GM12878 (cell line): ENCODE measurements at regions not wholly inside any gene's neighbourhood (a gene's known extent, or its start where the extent isn't known, plus 50 kb on each side); places are given as distances from the start of the nearest gene placed in this dataset.

Experiments used
- ATAC-seq: fragments of 200-7000 bp; cut with Tn5 transposase; 3 replicates; pipeline ENCODE4 v1.9.1; 2020; ENCODE audit warnings: mild to moderate bottlenecking, moderate library complexity
- BruUV-seq: library from RNA; stranded (reverse); fragments of 400-500 nt; replicated peaks from 2 replicates; lab custom pipeline; 2021; lab: Mats Ljungman, UMichigan
- CTCF ChIA-PET: fragments of 300-600 bp; sonication (Branson Sonifier 250); formaldehyde crosslinking; extraction: SDS; loops from one replicate; lab custom pipeline; 2021; ENCODE audit warnings: inconsistent platforms; lab: Yijun Ruan, JAX
- POLR2A ChIA-PET: fragments of 350-600 bp; formaldehyde crosslinking; extraction: SDS; loops from one replicate; lab custom pipeline; 2021; ENCODE audit warnings: inconsistent platforms; lab: Charles Lee
- RAD21 ChIA-PET: fragments of 300-600 bp; sonication (Branson Sonifier 250); formaldehyde crosslinking; loops from one replicate; lab custom pipeline; 2023; ENCODE audit warnings: antibody characterized with exemption; ENCODE audit not compliant: unreplicated experiment; lab: Charles Lee
- SMC1A ChIA-PET: fragments of 300-600 bp; sonication (Branson Sonifier 250); formaldehyde crosslinking; loops from one replicate; lab custom pipeline; 2023; ENCODE audit not compliant: unreplicated experiment, uncharacterized antibody; lab: Charles Lee
- DNase-seq: peaks from one replicate; pipeline ENCODE4 v3.0.0-alpha.2; 2011; ENCODE audit warnings: low read depth, low spot score
- FAIRE-seq: peaks from 3 replicates; lab custom pipeline; 2011; peaks lifted over from hg19 to GRCh38; lab: Jason Lieb, UNC
- H2AFZ ChIP-seq: 2 replicates; pipeline ENCODE4 v1.6.0; 2011; ENCODE audit warnings: low read depth, low read length, control low read depth; ENCODE audit not compliant: control insufficient read depth
- H3K27ac ChIP-seq: 2 replicates; pipeline ENCODE4 v1.5.1; 2011; ENCODE audit warnings: control low read depth; ENCODE audit not compliant: control insufficient read depth, insufficient read depth
- H3K27me3 ChIP-seq, 2 experiments: replicated peaks in 1 of 2; 2 replicates each; pipeline versions ENCODE4 v1.6.0 to v1.6.1; 2011; ENCODE audit warnings: low read length in 1 of 2; ENCODE audit not compliant: control insufficient read depth in 2 of 2, insufficient read depth in 2 of 2
- H3K36me3 ChIP-seq, 2 experiments: 2 replicates each; pipeline ENCODE4 v1.5.1; 2011; ENCODE audit warnings: low read length in 1 of 2; ENCODE audit not compliant: control insufficient read depth in 2 of 2, insufficient read depth in 2 of 2
- H3K4me1 ChIP-seq: 2 replicates; pipeline ENCODE4 v1.6.1; 2011; ENCODE audit warnings: mild to moderate bottlenecking, low read length, moderate library complexity, mixed read lengths; ENCODE audit not compliant: control insufficient read depth, insufficient read depth
- H3K4me2 ChIP-seq: 2 replicates; pipeline ENCODE4 v1.6.0; 2011; ENCODE audit warnings: control low read depth; ENCODE audit not compliant: control insufficient read depth, insufficient read depth
- H3K4me3 ChIP-seq: fragments of 200-600 bp; sonication (generic); 2 replicates; pipeline ENCODE4 v1.5.1; 2016
- H3K79me2 ChIP-seq: 2 replicates; pipeline ENCODE4 v1.6.0; 2011; ENCODE audit warnings: low read length; ENCODE audit not compliant: control insufficient read depth, insufficient read depth
- H3K9ac ChIP-seq: 2 replicates; pipeline ENCODE4 v1.8.0; 2011; ENCODE audit warnings: low read length, control low read depth, mixed read lengths; ENCODE audit not compliant: control insufficient read depth, insufficient read depth
- H3K9me3 ChIP-seq: replicated peaks from 3 replicates; pipeline ENCODE4 v1.5.1; 2011; ENCODE audit warnings: mild to moderate bottlenecking, low read length; ENCODE audit not compliant: control insufficient read depth, insufficient read depth
- H4K20me1 ChIP-seq: 2 replicates; pipeline ENCODE4 v1.6.0; 2011; ENCODE audit not compliant: control insufficient read depth, insufficient read depth
- CHD1 ChIP-seq: IDR thresholded peaks from 2 replicates; pipeline ENCODE4 v1.6.1; 2012; ENCODE audit warnings: low read depth, low read length, improper control_type of control experiment
- EGR1 ChIP-seq, 2 experiments: IDR thresholded peaks; 1 replicate in 1 of 2; 2 replicates in 1 of 2; pipeline ENCODE4 v1.6.1; 2011 to 2012; ENCODE audit warnings: low read depth in 2 of 2, low read length in 2 of 2, borderline replicate concordance in 1 of 2, mild to moderate bottlenecking in 1 of 2, moderate library complexity in 1 of 2
- KDM1A ChIP-seq: fragments of 200-600 bp; sonication (generic); IDR thresholded peaks from 2 replicates; pipeline ENCODE4 v1.6.1; 2016; ENCODE audit warnings: borderline replicate concordance
- MEF2A ChIP-seq: IDR thresholded peaks from 2 replicates; pipeline ENCODE4 v1.6.1; 2011; ENCODE audit warnings: low read depth, mild to moderate bottlenecking, low read length, moderate library complexity; ENCODE audit not compliant: insufficient read depth
- MEF2B ChIP-seq: fragments of 450-650 bp; IDR thresholded peaks from 2 replicates; pipeline ENCODE4 v1.6.1; 2018; ENCODE audit warnings: mild to moderate bottlenecking, moderate library complexity; ENCODE audit not compliant: partially characterized antibody, poor library complexity, severe bottlenecking
- NBN ChIP-seq: fragments of 450-650 bp; IDR thresholded peaks from 2 replicates; pipeline ENCODE4 v1.6.1; 2016
- NR2C2 ChIP-seq: IDR thresholded peaks from 2 replicates; pipeline ENCODE4 v1.6.1; 2011; ENCODE audit warnings: borderline replicate concordance, low read depth; ENCODE audit not compliant: control insufficient read depth, insufficient read length
- PAX5 ChIP-seq: IDR thresholded peaks from 2 replicates; pipeline ENCODE4 v1.6.1; 2011; ENCODE audit warnings: low read depth, low read length, borderline replicate concordance
- POLR2AphosphoS2 ChIP-seq: IDR thresholded peaks from 2 replicates; pipeline ENCODE4 v1.6.1; 2011; ENCODE audit warnings: low read depth, mild to moderate bottlenecking, low read length, improper control_type of control experiment, moderate library complexity
- SMC3 ChIP-seq: IDR thresholded peaks from 2 replicates; pipeline ENCODE4 v1.6.1; 2011; ENCODE audit warnings: low read length, improper control_type of control experiment, borderline replicate concordance
- SREBF1 ChIP-seq: IDR thresholded peaks from 2 replicates; pipeline ENCODE4 v1.6.1; 2012; ENCODE audit warnings: mild to moderate bottlenecking, low read length
- SUPT20H ChIP-seq: IDR thresholded peaks from 2 replicates; pipeline ENCODE4 v1.6.1; 2011; ENCODE audit warnings: low read depth, mild to moderate bottlenecking, low read length, moderate library complexity, borderline replicate concordance; ENCODE audit not compliant: control insufficient read depth
- TAF1 ChIP-seq: IDR thresholded peaks from 2 replicates; pipeline ENCODE4 v1.6.1; 2011; ENCODE audit warnings: mild to moderate bottlenecking, low read depth, low read length, borderline replicate concordance
- TARDBP ChIP-seq: IDR thresholded peaks from 2 replicates; pipeline ENCODE4 v1.6.1; 2016; ENCODE audit warnings: borderline replicate concordance
- YY1 ChIP-seq: IDR thresholded peaks from 2 replicates; pipeline ENCODE4 v1.6.1; 2011; ENCODE audit warnings: low read depth, mild to moderate bottlenecking, low read length
- ZBTB33 ChIP-seq: fragments of 450-650 bp; IDR thresholded peaks from 2 replicates; pipeline ENCODE4 v1.6.1; 2017; ENCODE audit warnings: mild to moderate bottlenecking
- ZNF217 ChIP-seq: fragments of 450-650 bp; IDR thresholded peaks from 2 replicates; pipeline ENCODE4 v1.6.1; 2017; ENCODE audit warnings: antibody characterized with exemption, mild to moderate bottlenecking
- ZSCAN29 ChIP-seq: fragments of 450-650 bp; IDR thresholded peaks from 2 replicates; pipeline ENCODE4 v1.6.1; 2017; ENCODE audit warnings: mild to moderate bottlenecking, moderate library complexity
- ZZZ3 ChIP-seq: IDR thresholded peaks from 2 replicates; pipeline ENCODE4 v1.6.1; 2011; ENCODE audit warnings: low read depth; ENCODE audit not compliant: control insufficient read depth, insufficient read length
- WGBS: methylation state at CpG from one replicate; pipeline ENCODE4 v1.1.6; 2016; ENCODE audit warnings: low lambda C conversion rate; ENCODE audit not compliant: insufficient replicate concordance, insufficient coverage; ENCODE audit errors: missing lambda C conversion rate; 5-methylcytosine and 5-hydroxymethylcytosine counted together
- in situ Hi-C: fragments of 300-500 bp; cut with MboI; formaldehyde crosslinking; loops from 9 replicates; pipeline ENCODE4 v1.14.3; 2018; ENCODE audit warnings: mixed read lengths
- intact Hi-C: fragments of 100-400 bp; cut with micrococcal nuclease; formaldehyde crosslinking; loops from one replicate; pipeline ENCODE4 v1.14.2; 2022; ENCODE audit not compliant: unreplicated experiment
- TF ChIP-seq, protein P1 (sequence below): IDR thresholded peaks from 2 replicates; pipeline ENCODE4 v1.6.1; 2011; ENCODE audit warnings: low read depth, mild to moderate bottlenecking, low read length, moderate library complexity, borderline replicate concordance; ENCODE audit errors: extremely low read depth

GRCh38 chr2:152930501-152930900 is 212.1 kb downstream of the ARL6IP6 start:
- in situ Hi-C loops: no loop called here
- H3K4me2 ChIP-seq: no peak overlapping the region
- no peak overlapping the region for H2AFZ ChIP-seq
- WGBS: 18% methylated on average over 2 of the region's 2 CpGs
- H3K4me1 ChIP-seq: no peaks in the 10 kb centered on the region
- H3K4me3 ChIP-seq: no peak overlapping the region
- RAD21 ChIA-PET: no interaction called here
- no peaks in the 10 kb centered on the region for H3K9me3 ChIP-seq
- no peak for TF ChIP-seq NBN
- no peak for TF ChIP-seq KDM1A
- no peak for TF ChIP-seq ZNF217
- TF ChIP-seq, protein P1, sequence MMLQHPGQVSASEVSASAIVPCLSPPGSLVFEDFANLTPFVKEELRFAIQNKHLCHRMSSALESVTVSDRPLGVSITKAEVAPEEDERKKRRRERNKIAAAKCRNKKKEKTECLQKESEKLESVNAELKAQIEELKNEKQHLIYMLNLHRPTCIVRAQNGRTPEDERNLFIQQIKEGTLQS: no peak
- no peak for TF ChIP-seq SUPT20H
- TF ChIP-seq NR2C2: no peak
- TF ChIP-seq ZSCAN29: no peak
- TF ChIP-seq SMC3: no peak
- TF ChIP-seq CHD1: no peak
- TF ChIP-seq TAF1: no peak
- no peak for TF ChIP-seq ZZZ3
- TF ChIP-seq PAX5: no peak
- TF ChIP-seq MEF2A: no peak
- no peak for TF ChIP-seq YY1
- TF ChIP-seq ZBTB33: no peak
- no peak for TF ChIP-seq MEF2B
- no peak for TF ChIP-seq SREBF1
- TF ChIP-seq TARDBP: no peak
- TF ChIP-seq EGR1 (IDR thresholded peaks at IDR 0.05; ENCODE audit: borderline replicate concordance in 1 of 2, low read depth in 2 of 2, low read length in 2 of 2): no peak
- no peak for TF ChIP-seq POLR2AphosphoS2
- TF ChIP-seq, all 136 proteins: peak for 0
- ChIA-PET CTCF (interaction anchor here (0.9 kb wide), 1 partner anchor 589 kb away, joined by 3 read pairs; no protein-coding TSS in a partner anchor), SMC1A (interaction anchor here (1.0 to 1.3 kb wide), 3 partner anchors 18 to 30 kb away, joined by 3 read pairs; no protein-coding TSS in a partner anchor), POLR2A (interaction anchor here (1.1 kb wide), 1 partner anchor 11 kb away, joined by 3 read pairs; no protein-coding TSS in a partner anchor)
- FAIRE-seq (no peak), ATAC-seq (no peak), DNase-seq (no peak)
- no TSS peak for BruUV-seq
- no peaks in the 10 kb centered on the region for H3K79me2 ChIP-seq
- no peaks in the 10 kb centered on the region for H3K27me3 ChIP-seq
- intact Hi-C loops: no loop called here
- H4K20me1 ChIP-seq: no peaks in the 10 kb centered on the region
- no peak overlapping the region for H3K27ac ChIP-seq
- H3K36me3 ChIP-seq: no peaks in the 10 kb centered on the region
- no peak overlapping the region for H3K9ac ChIP-seq
